ENCODE measurements at regions not wholly inside any gene's neighbourhood (a gene's known extent, or its start where the extent isn't known, plus 50 kb on each side); places are given as distances from the start of the nearest gene placed in this dataset.

DNA sequence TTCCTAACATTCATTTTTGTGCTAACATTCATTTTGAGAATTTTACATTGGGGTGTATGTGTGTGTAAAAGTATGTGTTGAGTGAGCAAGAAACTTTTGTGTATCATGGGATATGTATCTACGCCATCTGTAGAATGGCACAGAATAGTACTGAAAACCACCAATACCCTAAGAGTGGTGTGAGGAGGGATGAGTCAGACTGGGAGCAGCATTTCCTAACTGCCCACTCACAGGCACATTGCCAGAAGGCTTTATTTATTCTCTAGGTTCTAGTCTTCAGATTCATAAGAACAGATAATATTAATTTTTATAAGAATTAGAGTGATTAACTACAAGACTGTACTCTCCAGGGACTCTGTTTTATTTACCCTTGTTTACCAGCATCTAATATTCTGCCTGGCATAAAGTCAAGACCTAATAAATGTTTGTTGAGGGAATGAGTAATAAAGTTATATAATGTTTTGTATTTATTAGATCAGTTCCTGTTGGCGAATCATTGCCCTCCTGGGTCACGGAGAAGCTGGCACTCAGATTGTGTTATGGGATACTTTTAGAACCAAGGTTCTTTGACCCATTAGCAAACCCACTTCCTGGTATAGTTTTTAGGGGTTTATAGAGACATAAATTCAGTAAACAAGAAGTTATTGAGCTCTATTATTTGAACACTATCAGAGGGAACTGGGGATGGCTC lies 159.1 kb upstream of the PPP2R2B start:
- no peak for DNase-seq

GRCh38 chr5:147040856-147041255 lies 162.3 kb upstream of the PPP2R2B start:
- DNase-seq = no peak

DNA sequence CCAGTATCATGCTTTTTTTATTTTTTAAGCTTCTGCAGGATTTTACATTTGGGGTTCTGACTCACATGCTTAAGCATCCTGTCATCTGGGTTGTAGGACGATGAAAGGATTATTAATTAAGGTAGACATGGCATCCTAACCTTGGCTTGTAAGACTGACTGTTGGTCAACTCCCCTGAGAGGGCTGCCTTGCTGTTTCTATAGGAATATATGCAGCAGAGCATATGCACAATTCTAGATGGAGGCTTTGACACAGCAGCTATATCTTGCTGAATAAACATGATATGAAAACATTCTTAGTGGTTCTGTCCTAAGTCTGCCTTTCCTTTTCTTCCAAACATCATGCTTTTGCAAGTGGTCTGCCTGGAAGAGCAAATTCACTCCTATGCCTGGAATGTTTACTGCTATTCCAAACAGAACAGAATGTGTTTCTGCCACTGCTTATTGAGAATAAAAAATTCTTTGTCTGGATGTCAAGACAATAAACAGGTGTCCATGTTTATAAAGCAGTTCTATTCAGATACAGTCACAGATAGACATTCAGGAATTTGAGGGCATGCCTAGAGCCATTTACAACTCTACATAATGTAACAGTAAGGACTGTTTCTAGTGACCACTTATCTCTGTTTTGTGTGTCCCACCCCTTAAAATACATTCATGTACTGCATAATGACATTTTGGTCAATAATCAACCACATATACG lies 166.2 kb upstream of the PPP2R2B start:
- DNase-seq = no peak

- DNase-seq = no peak
These were observed 166.7 kb upstream of the PPP2R2B start for GRCh38 chr5:147045290-147045689.

GRCh38 chr5:147046281-147046680 lies 167.7 kb upstream of the PPP2R2B start:
- no peak for DNase-seq

DNA sequence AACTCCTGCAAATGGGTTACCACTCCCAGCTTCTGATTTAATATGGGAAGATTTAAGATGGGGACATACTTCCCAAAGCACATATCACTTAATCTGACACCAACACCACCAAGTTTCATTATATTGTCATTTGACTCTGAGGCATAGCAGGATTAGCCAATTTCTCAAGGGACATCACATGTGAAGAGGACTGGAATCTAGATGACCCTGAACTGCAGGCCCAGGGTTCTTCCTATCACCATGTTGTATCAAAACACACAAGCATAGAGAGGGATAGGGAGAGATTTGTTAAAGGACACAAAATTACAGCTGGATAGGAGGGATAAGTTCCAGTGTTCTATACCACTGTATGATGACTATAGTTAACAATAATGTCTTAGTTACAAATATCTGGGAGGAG lies 168.3 kb upstream of the PPP2R2B start:
- no peak for DNase-seq

- DNase-seq = no peak
These were observed 171.2 kb upstream of the PPP2R2B start for GRCh38 chr5:147049764-147050163.

GRCh38 chr5:147050172-147050571 lies 171.6 kb upstream of the PPP2R2B start:
- DNase-seq = no peak

DNA sequence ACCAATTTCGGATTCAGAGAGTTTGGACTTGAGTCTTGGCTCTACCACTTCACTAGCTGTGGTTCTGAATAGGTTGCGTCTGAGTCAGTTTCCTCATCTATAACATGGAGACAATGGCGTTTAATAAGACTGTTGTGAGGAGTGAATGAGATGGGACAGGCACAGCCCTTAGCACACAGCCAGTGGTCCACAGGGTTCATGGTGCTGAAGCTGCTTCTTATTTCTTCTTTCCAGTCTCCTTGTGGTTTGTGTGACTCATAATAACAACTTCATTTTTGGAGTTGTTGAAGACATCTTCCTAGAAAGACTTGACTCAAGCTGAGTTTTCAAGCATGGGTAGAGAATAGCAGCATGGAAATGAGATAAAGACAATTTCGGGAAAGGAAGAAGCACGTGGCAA lies 172.6 kb upstream of the PPP2R2B start:
- DNase-seq = no peak

DNA sequence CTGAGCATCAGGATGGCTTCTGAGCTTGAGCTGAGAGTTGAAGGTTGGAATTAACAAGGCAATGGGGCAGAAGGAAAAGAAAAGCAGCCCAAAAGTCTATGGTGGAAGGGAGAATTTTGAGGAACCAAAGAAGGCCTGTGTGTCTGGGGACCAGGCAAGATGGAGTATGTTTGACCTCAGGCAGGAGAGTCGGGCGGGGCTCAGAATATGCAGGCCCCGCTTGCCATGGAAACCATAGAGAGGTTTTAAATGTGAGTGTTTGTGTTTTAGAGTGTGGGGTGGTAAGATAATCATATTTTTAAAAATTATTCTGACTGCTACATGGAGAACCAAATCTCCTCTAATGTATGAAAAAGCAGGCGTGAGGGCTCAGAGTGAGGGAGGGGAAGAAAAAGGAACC lies 174.0 kb upstream of the PPP2R2B start:
- no peak for DNase-seq

DNA sequence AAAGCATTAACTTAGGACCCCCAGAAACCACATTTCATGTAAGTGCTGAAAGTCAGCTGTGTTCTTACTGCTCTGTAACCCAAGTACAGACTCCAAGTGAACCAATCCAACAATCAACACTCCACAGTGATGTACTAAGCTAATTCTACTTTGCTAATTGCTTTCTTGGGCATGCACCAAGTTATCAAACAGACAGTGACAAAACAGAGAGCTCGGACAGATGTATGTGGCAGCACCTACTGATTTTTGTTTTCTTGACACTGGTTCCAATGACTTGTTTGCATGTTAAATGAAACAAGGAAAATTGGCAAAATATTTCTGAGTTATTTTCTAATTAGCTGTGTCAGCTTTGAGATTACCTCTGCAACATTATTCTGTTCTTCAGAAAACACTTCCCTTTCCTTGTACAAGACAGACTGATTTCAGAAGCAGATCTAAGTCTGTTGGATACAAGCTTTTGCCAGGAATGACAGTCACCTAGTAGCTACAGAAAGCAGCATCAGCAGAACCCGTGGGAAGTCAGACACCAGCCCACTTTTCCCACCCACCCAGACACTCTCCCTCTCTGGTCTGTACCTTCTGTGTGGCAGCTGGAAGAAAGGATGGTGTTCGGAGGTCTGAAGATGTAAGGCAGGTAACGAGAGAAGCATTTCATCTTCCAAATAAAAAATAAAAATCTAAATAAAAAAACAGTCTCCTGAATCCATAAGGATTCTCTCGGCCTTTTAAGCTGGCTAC lies 176.7 kb upstream of the PPP2R2B start:
- DNase-seq = no peak

- DNase-seq = no peak
These were observed 177.5 kb upstream of the PPP2R2B start for GRCh38 chr5:147055850-147056566.

DNA sequence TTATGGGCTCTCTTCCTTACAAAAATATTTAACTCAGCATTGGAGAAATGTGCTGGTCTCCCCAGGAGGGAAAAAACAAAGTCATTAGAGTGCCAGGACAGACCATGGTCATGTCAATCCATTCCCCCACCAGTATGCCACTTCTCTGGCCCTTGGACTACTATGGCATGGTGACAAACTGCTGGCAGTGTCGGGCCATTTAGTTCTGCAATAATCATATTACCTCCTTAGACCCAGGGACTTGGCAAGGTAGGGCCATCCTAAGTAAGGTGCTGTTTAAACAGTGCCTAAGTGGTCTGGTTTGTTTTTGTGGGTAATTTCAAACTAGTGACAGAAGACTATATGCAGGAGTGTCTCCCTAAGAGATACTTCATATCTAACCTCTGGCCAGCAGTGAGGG lies 177.8 kb upstream of the STK32A start:
- DNase-seq = peak; percentile 71

DNA sequence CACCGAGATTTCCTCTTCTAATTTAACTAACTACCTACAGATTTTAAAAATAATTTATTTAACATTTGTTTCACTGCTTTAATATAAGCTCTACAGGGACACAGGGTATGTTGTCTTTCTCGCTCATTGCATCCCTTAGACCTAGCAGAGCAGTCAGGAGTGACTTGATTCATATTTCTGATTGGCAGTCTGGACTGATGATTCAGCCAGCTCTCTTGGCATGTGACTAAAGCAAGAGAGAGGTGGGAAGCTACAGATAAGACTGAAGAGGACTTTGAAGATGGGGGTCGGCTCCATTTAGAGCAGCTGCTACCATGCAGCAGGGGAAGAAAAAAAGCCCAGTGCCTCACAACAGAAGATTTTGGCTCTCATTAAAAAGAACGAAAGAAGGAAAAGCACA lies 173.4 kb upstream of the STK32A start:
- peak; percentile 5 for DNase-seq

- DNase-seq = no peak
These were observed 172.4 kb upstream of the STK32A start for GRCh38 chr5:147062427-147062826.

GRCh38 chr5:147063943-147064342 lies 170.9 kb upstream of the STK32A start:
- DNase-seq = no peak

GRCh38 chr5:147065071-147065470 lies 169.8 kb upstream of the STK32A start:
- no peak for DNase-seq

DNA sequence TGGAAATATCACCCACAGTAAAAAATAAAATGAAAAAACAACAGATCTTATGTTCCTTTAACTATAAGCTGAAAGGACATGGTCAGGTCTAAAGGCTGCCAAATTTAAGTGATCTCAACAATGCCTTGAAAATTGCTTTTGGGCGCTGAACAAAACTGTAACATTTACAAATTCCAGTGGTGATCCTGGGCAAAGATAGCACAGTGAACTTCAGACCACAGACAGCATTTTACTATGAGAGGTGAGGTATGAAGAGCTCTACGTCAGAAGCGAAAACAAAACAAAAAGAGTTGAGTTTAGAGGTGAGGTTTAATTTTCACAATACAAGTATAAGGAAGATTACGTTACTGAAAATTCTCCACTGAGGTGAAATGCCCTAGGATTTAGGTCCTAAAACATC lies 165.8 kb upstream of the STK32A start:
- no peak for DNase-seq

GRCh38 chr5:147072622-147073021 lies 162.2 kb upstream of the STK32A start:
- DNase-seq = peak; percentile 27

GRCh38 chr5:147073098-147073497 lies 161.7 kb upstream of the STK32A start:
- DNase-seq = no peak

DNA sequence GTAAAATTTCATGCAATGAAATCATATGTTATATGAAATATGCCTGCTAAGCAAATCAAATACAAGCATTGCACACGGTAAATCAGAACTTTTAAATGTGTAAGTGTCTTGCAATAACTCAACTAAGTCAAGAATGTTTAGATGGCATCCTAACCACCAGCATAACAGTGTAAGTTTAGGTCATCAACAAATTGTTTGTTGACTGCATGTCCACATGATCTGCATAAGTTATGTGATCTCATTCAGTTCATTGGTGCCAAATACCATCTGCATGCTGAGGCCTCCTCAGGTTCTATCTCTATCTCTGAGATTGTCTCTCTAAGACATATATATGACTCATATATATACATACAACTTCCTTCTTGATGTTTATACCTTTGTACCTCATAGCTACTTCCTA lies 159.6 kb upstream of the STK32A start:
- no peak for DNase-seq

- DNase-seq = no peak
These were observed 154.4 kb upstream of the STK32A start for GRCh38 chr5:147080391-147080790.

DNA sequence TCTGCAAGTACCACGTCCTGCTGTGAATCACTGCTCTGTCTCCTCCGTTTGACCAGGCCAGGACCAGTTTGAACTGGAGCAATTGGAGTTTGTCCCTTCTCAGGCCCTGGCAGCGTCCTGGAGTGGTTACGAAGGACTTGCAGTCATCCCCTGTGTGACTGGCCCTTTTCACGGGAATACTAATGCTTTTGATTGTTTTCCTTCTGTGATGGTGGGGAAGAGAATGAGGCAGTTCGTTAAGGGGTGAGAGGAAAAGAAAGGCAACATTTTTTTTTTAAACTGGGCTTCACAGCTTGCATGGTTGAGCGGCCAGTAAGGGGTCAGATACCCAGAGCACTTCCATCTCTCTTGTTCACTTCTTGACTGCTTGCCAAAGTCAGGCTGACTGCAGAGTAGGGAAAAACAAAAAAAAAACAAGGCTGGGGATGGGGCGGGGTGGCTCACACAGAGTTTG lies 153.5 kb upstream of the STK32A start:
- peak; percentile 0 for DNase-seq
